Natural killer cell (primary cell): ENCODE measurements at regions not wholly inside any gene's neighbourhood (a gene's known extent, or its start where the extent isn't known, plus 50 kb on each side); places are given as distances from the start of the nearest gene placed in this dataset.

Experiments used
- ATAC-seq, 3 donors: fragments of 150-1000 bp in 2 of 3; fragments of 200-7000 bp in 1 of 3; cut with Tn5 transposase; 1 replicate in 1 of 3; 2 replicates in 2 of 3; pipeline ENCODE4 v1.10.0; 2021; ENCODE audit warnings: mild to moderate bottlenecking in 2 of 3, moderate library complexity in 2 of 3
- DNase-seq, 2 donors: peaks; one replicate each; pipeline versions ENCODE4 v3.0.0 to v3.0.0-alpha.2; 2013 to 2021; ENCODE audit warnings: mixed read lengths in 1 of 2
- H3K27ac ChIP-seq: one replicate; pipeline ENCODE4 v1.5.1; 2013; ENCODE audit warnings: mild to moderate bottlenecking, low read length
- H3K27me3 ChIP-seq: one replicate; pipeline ENCODE4 v1.6.1; 2013; ENCODE audit warnings: low read length; ENCODE audit not compliant: control insufficient read depth, insufficient read depth
- H3K36me3 ChIP-seq: one replicate; pipeline ENCODE4 v1.6.1; 2013; ENCODE audit warnings: low read length; ENCODE audit not compliant: control insufficient read depth, insufficient read depth
- H3K4me1 ChIP-seq: one replicate; pipeline ENCODE4 v1.6.1; 2013; ENCODE audit warnings: low read length; ENCODE audit not compliant: control insufficient read depth, insufficient read depth
- H3K4me3 ChIP-seq: one replicate; pipeline ENCODE4 v1.5.1; 2013; ENCODE audit warnings: low read length
- H3K9me3 ChIP-seq: one replicate; pipeline ENCODE4 v1.6.1; 2013; ENCODE audit warnings: low read length; ENCODE audit not compliant: control insufficient read depth, insufficient read depth
- H3K27ac Mint-ChIP-seq, 2 donors: one replicate each; pipeline ENCODE4 v1.8.0; 2022; ENCODE audit warnings: mild to moderate bottlenecking in 2 of 2, mixed read lengths in 2 of 2, moderate library complexity in 1 of 2
- H3K27me3 Mint-ChIP-seq, 2 donors: one replicate each; pipeline ENCODE4 v1.8.0; 2022; ENCODE audit warnings: low read depth in 2 of 2, mixed read lengths in 2 of 2
- H3K36me3 Mint-ChIP-seq: one replicate; pipeline ENCODE4 v1.8.0; 2022; ENCODE audit warnings: mixed read lengths
- H3K4me1 Mint-ChIP-seq, 2 donors: one replicate each; pipeline ENCODE4 v1.8.0; 2022; ENCODE audit warnings: mixed read lengths in 2 of 2
- H3K4me3 Mint-ChIP-seq: one replicate; pipeline ENCODE4 v1.8.0; 2022; ENCODE audit warnings: mild to moderate bottlenecking, moderate library complexity, mixed read lengths
- H3K9me3 Mint-ChIP-seq, 2 donors: one replicate each; pipeline ENCODE4 v1.8.0; 2022; ENCODE audit warnings: mixed read lengths in 2 of 2
- WGBS: methylation state at CpG from one replicate; pipeline ENCODE4 v1.1.7; 2013; ENCODE audit warnings: missing lambda C conversion rate; ENCODE audit not compliant: insufficient coverage; 5-methylcytosine and 5-hydroxymethylcytosine counted together
- intact Hi-C: fragments of 100-400 bp; cut with micrococcal nuclease; formaldehyde crosslinking; loops from one replicate; pipeline ENCODE4 v1.14.2; 2022
- TF ChIP-seq, protein P1 (sequence below): fragments of 200-600 bp; IDR thresholded peaks from one replicate; pipeline ENCODE4 v1.8.0; 2022; ENCODE audit warnings: antibody characterized with exemption

DNA sequence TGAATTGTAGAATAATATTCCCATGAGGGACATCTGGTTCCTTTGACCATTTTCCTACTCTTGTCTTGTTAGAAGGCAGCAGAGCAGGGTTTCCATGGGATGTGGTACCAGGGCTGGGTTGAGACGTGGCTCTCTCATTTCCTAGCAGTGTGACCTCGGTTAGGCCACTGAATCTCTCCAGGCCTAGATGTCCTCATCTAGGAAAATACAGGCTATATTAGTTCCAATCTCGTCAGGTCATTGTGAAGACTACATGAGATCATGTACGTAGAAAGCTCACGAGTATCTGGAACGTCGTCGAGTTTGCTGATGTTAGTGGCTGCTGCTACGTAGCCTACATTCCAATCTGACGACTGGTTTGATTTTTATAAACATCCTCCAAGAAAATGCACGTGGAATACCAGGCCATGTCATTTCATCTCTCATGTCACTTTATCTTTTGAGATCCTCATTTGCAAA lies 278.2 kb upstream of the GATB start:
- H3K36me3 ChIP-seq = no peaks in the 10 kb centered on the region
- H3K36me3 Mint-ChIP-seq = peaks cover 11% of the 10 kb centered on the region
- no peaks in the 10 kb centered on the region for H3K9me3 ChIP-seq
- DNase-seq (no peak), ATAC-seq (no peak)
- intact Hi-C loops = no loop called here
- TF ChIP-seq, protein P1, sequence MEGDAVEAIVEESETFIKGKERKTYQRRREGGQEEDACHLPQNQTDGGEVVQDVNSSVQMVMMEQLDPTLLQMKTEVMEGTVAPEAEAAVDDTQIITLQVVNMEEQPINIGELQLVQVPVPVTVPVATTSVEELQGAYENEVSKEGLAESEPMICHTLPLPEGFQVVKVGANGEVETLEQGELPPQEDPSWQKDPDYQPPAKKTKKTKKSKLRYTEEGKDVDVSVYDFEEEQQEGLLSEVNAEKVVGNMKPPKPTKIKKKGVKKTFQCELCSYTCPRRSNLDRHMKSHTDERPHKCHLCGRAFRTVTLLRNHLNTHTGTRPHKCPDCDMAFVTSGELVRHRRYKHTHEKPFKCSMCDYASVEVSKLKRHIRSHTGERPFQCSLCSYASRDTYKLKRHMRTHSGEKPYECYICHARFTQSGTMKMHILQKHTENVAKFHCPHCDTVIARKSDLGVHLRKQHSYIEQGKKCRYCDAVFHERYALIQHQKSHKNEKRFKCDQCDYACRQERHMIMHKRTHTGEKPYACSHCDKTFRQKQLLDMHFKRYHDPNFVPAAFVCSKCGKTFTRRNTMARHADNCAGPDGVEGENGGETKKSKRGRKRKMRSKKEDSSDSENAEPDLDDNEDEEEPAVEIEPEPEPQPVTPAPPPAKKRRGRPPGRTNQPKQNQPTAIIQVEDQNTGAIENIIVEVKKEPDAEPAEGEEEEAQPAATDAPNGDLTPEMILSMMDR = no peak
- peaks cover 8 to 13% of the 10 kb centered on the region in 2 donors for H3K27me3 Mint-ChIP-seq
- H3K4me1 ChIP-seq = no peaks in the 10 kb centered on the region
- H3K4me3 Mint-ChIP-seq = no peak overlapping the region
- 92% methylated on average over 11 of the region's 11 CpGs for WGBS
- no peaks in the 10 kb centered on the region for H3K27me3 ChIP-seq
- peaks cover 0 to 3% of the 10 kb centered on the region in 2 donors for H3K9me3 Mint-ChIP-seq
- H3K27ac ChIP-seq = no peak overlapping the region
- no peak overlapping the region for H3K4me3 ChIP-seq
- no peaks in the 10 kb centered on the region for H3K4me1 Mint-ChIP-seq
- H3K27ac Mint-ChIP-seq = no peak overlapping the region

DNA sequence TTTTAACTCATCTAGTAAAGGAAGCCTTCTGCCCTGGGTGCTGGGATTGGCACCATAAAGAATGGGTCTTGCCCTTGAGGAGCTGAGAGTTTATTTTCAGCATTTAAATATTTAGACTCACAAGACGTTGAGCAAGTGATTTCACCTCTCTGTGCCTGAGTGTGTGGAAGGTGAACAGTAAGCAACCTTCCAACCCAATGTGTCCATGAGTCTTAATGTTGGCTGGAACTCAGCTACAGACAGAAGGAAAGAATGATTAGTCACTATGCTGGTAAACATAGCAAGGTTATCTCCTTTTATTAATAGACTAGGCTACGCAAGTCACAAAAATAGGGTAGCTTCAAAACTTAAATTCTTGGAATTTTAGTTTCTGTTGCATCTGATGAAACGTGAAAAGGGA lies 277.4 kb upstream of the GATB start:
- intact Hi-C loops = no loop called here
- H3K4me3 Mint-ChIP-seq = no peak overlapping the region
- peaks cover 5% of the 10 kb centered on the region for H3K36me3 Mint-ChIP-seq
- peaks cover 0 to 3% of the 10 kb centered on the region in 2 donors for H3K9me3 Mint-ChIP-seq
- Histone ChIP-seq H3K27me3 (no peaks in the 10 kb centered on the region), H3K36me3 (no peaks in the 10 kb centered on the region), H3K4me1 (no peaks in the 10 kb centered on the region), H3K27ac (no peak overlapping the region), H3K9me3 (no peaks in the 10 kb centered on the region), H3K4me3 (no peak overlapping the region)
- no peak overlapping the region for H3K27ac Mint-ChIP-seq
- no peak for ATAC-seq
- WGBS = 92% methylated on average over 2 of the region's 3 CpGs
- no peaks in the 10 kb centered on the region for H3K4me1 Mint-ChIP-seq
- no peak for DNase-seq
- TF ChIP-seq, protein P1 = no peak
- H3K27me3 Mint-ChIP-seq = peaks cover 5% of the 10 kb centered on the region in 2 donors

DNA sequence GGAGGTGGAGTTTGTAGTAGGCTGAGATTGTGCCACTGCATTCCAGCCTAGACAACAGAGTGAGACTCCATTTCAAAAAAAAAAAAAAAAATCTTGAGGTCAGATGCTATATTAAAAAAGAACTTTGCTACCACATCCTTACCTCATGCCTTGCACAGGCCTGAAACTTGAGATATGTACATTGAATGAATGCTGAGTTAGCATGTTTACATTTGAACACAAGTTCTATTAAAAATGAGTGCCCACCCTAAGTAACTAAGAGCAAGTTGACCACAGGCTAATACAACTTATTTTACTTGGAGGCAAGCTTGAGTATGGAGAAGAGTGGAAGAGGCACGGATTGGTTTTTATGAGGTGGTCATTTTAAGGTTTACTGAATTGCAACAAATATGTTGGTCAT lies 276.6 kb upstream of the GATB start:
- H3K27me3 Mint-ChIP-seq = peaks cover 0 to 3% of the 10 kb centered on the region in 2 donors
- Histone ChIP-seq H3K4me1 (no peaks in the 10 kb centered on the region), H3K4me3 (no peak overlapping the region), H3K36me3 (no peaks in the 10 kb centered on the region), H3K27me3 (no peaks in the 10 kb centered on the region), H3K27ac (no peak overlapping the region), H3K9me3 (no peaks in the 10 kb centered on the region)
- H3K27ac Mint-ChIP-seq = no peak overlapping the region
- TF ChIP-seq, protein P1 = no peak
- no peak overlapping the region for H3K4me3 Mint-ChIP-seq
- no peak for ATAC-seq
- H3K9me3 Mint-ChIP-seq = no peaks in the 10 kb centered on the region
- intact Hi-C loops = no loop called here
- DNase-seq = no peak
- no peaks in the 10 kb centered on the region for H3K4me1 Mint-ChIP-seq
- WGBS = 100% methylated on average over 1 of the region's 1 CpG
- H3K36me3 Mint-ChIP-seq = no peaks in the 10 kb centered on the region

DNA sequence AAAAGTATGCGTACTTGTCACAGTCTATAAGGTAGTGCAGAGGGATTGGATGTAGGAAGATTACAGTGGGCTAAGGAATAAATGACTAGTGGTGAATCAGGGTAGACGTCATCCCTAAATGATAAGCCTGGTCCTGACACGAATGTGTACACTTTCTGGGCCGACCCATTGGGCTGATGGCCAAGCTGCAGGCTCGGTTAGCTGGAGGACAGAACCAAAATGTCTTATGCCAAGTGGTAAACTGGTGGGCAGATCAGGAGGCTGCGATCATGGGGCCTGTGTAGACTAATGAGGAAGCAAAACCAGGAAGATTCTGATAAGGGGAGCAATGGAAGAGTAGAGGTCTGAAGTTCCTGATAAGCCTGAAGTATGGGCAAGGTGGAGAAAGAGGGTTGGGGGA lies 272.8 kb upstream of the GATB start:
- Histone ChIP-seq H3K4me3 (no peak overlapping the region), H3K27ac (no peak overlapping the region), H3K36me3 (no peaks in the 10 kb centered on the region), H3K27me3 (no peaks in the 10 kb centered on the region), H3K9me3 (no peaks in the 10 kb centered on the region), H3K4me1 (no peaks in the 10 kb centered on the region)
- H3K4me1 Mint-ChIP-seq = no peaks in the 10 kb centered on the region
- no peaks in the 10 kb centered on the region for H3K27me3 Mint-ChIP-seq
- H3K36me3 Mint-ChIP-seq = no peaks in the 10 kb centered on the region
- ATAC-seq = no peak
- no peak overlapping the region for H3K4me3 Mint-ChIP-seq
- TF ChIP-seq, protein P1 = no peak
- no peak for DNase-seq
- intact Hi-C loops = no loop called here
- no peak overlapping the region for H3K27ac Mint-ChIP-seq
- H3K9me3 Mint-ChIP-seq = no peaks in the 10 kb centered on the region
- WGBS = 92% methylated on average over 6 of the region's 6 CpGs
